ENCODE measurements at regions not wholly inside any gene's neighbourhood (a gene's known extent, or its start where the extent isn't known, plus 50 kb on each side); places are given as distances from the start of the nearest gene placed in this dataset.
A peak's percentile ranks its signal among the peaks of the same experiment; 100 is the strongest.

GRCh38 chr2:62577994-62578781, 72.2 kb upstream of the TMEM17 start:
- H3K9me1 ChIP-seq (replicated peaks; ENCODE audit: control insufficient read depth, extremely low read depth, insufficient read depth, low read length): no peaks in the 10 kb centered on the region
- H3K79me2 ChIP-seq (ENCODE audit: control insufficient read depth, insufficient read depth, low read length): no peaks in the 10 kb centered on the region
- peak overlapping the region; percentile 85 for H3K27ac ChIP-seq (ENCODE audit: insufficient read depth, low read depth, low read length)
- CTCF ChIA-PET: interaction anchor here (0.8 to 1.3 kb wide), 10 partner anchors 9 to 197 kb away, joined by 3 to 6 read pairs (median 4); partner anchors contain the start of gene EHBP1
- BruUV-seq (replicated peaks): TSS peak; percentile 91
- peak; percentile 97 for FAIRE-seq
- H3K4me1 ChIP-seq (ENCODE audit: control insufficient read depth, extremely low read depth, insufficient read depth, low read length): peaks cover 24% of the 10 kb centered on the region
- no peaks in the 10 kb centered on the region for H3K9me3 ChIP-seq (replicated peaks; ENCODE audit: control insufficient read depth, insufficient read depth, low read length)
- no peaks in the 10 kb centered on the region for H3K27me3 ChIP-seq (ENCODE audit: control insufficient read depth in 2 of 2, insufficient read depth in 2 of 2, low read length in 2 of 2)
- dilution Hi-C loops (cut with MboI; ENCODE audit: extremely low pct_ligation_motif_present, low sequenced_read_pairs) (no loop called here), intact Hi-C loops (cut with micrococcal nuclease) (loop anchor here (1.0 to 2.0 kb wide), 3 partner anchors 73 to 127 kb away; partner anchors contain the start of gene EHBP1)
- H3K4me3 ChIP-seq (replicated peaks in 1 of 3; ENCODE audit: insufficient read depth in 1 of 3, low read depth in 1 of 3, low read length in 3 of 3): no peak overlapping the region
- H3K36me3 ChIP-seq (ENCODE audit: control insufficient read depth in 2 of 2, extremely low read depth in 1 of 2, insufficient read depth in 2 of 2, low read length in 2 of 2): no peaks in the 10 kb centered on the region
- TF ChIP-seq MAX (IDR thresholded peaks at IDR 0.05; ENCODE audit: insufficient read depth, insufficient read length) (no peak), FOS (IDR thresholded peaks at IDR 0.05; ENCODE audit: borderline replicate concordance, insufficient read depth, low read length) (peak; percentile 100), POLR2AphosphoS5 (IDR thresholded peaks at IDR 0.05; ENCODE audit: insufficient read depth, low read depth, low read length) (peak; percentile 91), GATA2 (IDR thresholded peaks at IDR 0.05; ENCODE audit: insufficient read depth, insufficient read length, low read depth, low read length) (peak; percentile 80), JUN (IDR thresholded peaks at IDR 0.05; ENCODE audit: borderline replicate concordance, insufficient read depth, insufficient read length, low read depth) (peak; percentile 99), CTCF (IDR thresholded peaks at IDR 0.05; ENCODE audit: extremely low read depth in 1 of 2, insufficient read depth in 1 of 2, low read depth in 1 of 2, low read length in 2 of 2) (no peak), EZH2 (IDR thresholded peaks at IDR 0.05; ENCODE audit: borderline replicate concordance, low read depth, low read length, severe bottlenecking) (no peak)
- H2AFZ ChIP-seq (ENCODE audit: low read depth, low read length): peak overlapping the region; percentile 41
- H3K9ac ChIP-seq (replicated peaks; ENCODE audit: extremely low read depth, insufficient read depth, low read length): peak overlapping the region; percentile 35
- DNase-seq (ENCODE audit: low read depth, low spot score): peak; percentile 80
- H4K20me1 ChIP-seq (replicated peaks; ENCODE audit: control insufficient read depth, extremely low read depth, insufficient read depth, low read length): no peaks in the 10 kb centered on the region
- POLR2A ChIA-PET: interaction anchor here (0.6 to 0.7 kb wide), 2 partner anchors 146 to 588 kb away, joined by 4 read pairs; no protein-coding TSS in a partner anchor
- H3K4me2 ChIP-seq (ENCODE audit: insufficient read depth, low read length): peak overlapping the region; percentile 33
